A549 (cell line): ENCODE measurements at regions not wholly inside any gene's neighbourhood (a gene's known extent, or its start where the extent isn't known, plus 50 kb on each side); places are given as distances from the start of the nearest gene placed in this dataset.

Source experiments
- HOXA7 ChIP-seq: fragments of 250-450 bp; sonication (Bioruptor Pico); IDR thresholded peaks from 2 replicates; pipeline ENCODE4 v1.5.0; 2020; ENCODE audit warnings: mild to moderate bottlenecking, moderate library complexity
- KDM1A ChIP-seq: fragments of 200-600 bp; sonication (generic); IDR thresholded peaks from 2 replicates; pipeline ENCODE4 v1.6.1; 2016; ENCODE audit warnings: low read depth, mild to moderate bottlenecking
- POLR2A ChIP-seq: IDR thresholded peaks from 2 replicates; pipeline ENCODE4 v1.6.1; 2012; ENCODE audit warnings: mild to moderate bottlenecking, low read length
- RAD21 ChIP-seq, 2 experiments: fragments of >200 bp in 1 of 2; sonication (Bioruptor Twin) in 1 of 2; formaldehyde crosslinking in 1 of 2; IDR thresholded peaks in 1 of 2; conservative IDR thresholded peaks in 1 of 2; 2 replicates in 1 of 2; 3 replicates in 1 of 2; pipeline ENCODE4 v1.6.1; 2012 to 2018; ENCODE audit warnings: inconsistent platforms in 1 of 2
- TF ChIP-seq, protein P1 (sequence below): fragments of >200 bp; sonication (Bioruptor Twin); formaldehyde crosslinking; IDR thresholded peaks from 3 replicates; pipeline ENCODE4 v1.5.1; 2016
- TF ChIP-seq, protein P2 (sequence below): fragments of 200-600 bp; sonication (generic); IDR thresholded peaks from 2 replicates; pipeline ENCODE4 v1.6.1; 2016; ENCODE audit warnings: antibody characterized with exemption, mild to moderate bottlenecking, moderate library complexity

DNA sequence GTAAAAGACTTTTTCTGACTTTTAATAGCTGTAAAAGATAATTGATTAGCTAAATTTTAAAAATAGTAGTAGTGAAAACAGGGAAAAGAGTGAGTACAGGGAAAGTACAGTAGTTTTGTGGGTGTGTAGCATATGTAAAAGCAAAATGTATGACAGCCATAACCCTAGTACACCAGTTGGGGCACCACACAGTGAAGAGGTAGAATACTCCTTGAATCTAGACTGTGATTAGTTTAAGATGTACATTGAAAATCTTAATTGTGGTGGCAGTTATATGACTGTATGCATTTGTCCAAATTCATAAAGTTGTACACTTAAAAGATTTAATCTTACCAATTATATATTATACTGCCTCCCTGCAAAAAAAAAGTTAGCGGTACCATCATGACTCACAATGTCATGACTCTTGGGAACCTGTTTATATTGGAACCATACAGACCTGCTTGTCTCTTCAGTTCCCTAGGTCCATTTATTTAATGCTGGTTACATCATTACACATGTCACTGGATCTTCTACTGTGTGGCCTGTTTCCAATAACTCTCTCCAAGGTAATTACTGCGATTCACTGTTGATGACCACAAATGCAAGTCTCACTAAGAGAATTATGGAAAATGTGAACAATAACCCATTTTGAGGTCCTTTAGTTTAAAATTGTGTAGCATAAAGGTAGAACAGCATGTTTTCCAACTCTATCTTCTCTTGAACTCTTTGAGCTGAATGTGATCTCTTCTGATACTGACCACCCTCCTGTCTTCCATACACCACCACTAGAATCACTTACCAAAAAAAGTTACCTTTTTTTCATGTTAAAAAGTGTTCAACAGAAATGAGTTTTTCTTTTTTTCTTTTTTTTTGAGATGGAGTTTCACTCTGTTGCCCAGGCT, 264.2 kb upstream of the AMIGO2 start:
- TF ChIP-seq HOXA7 (CRISPR knock-in tag), result no peak
- TF ChIP-seq RAD21 (conservative IDR thresholded peaks at IDR 0.05 in 1 of 2, IDR thresholded peaks at IDR 0.05 in 1 of 2), result no peak
- TF ChIP-seq KDM1A, result no peak
- TF ChIP-seq, protein P1, sequence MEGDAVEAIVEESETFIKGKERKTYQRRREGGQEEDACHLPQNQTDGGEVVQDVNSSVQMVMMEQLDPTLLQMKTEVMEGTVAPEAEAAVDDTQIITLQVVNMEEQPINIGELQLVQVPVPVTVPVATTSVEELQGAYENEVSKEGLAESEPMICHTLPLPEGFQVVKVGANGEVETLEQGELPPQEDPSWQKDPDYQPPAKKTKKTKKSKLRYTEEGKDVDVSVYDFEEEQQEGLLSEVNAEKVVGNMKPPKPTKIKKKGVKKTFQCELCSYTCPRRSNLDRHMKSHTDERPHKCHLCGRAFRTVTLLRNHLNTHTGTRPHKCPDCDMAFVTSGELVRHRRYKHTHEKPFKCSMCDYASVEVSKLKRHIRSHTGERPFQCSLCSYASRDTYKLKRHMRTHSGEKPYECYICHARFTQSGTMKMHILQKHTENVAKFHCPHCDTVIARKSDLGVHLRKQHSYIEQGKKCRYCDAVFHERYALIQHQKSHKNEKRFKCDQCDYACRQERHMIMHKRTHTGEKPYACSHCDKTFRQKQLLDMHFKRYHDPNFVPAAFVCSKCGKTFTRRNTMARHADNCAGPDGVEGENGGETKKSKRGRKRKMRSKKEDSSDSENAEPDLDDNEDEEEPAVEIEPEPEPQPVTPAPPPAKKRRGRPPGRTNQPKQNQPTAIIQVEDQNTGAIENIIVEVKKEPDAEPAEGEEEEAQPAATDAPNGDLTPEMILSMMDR, result no peak
- TF ChIP-seq, protein P2, sequence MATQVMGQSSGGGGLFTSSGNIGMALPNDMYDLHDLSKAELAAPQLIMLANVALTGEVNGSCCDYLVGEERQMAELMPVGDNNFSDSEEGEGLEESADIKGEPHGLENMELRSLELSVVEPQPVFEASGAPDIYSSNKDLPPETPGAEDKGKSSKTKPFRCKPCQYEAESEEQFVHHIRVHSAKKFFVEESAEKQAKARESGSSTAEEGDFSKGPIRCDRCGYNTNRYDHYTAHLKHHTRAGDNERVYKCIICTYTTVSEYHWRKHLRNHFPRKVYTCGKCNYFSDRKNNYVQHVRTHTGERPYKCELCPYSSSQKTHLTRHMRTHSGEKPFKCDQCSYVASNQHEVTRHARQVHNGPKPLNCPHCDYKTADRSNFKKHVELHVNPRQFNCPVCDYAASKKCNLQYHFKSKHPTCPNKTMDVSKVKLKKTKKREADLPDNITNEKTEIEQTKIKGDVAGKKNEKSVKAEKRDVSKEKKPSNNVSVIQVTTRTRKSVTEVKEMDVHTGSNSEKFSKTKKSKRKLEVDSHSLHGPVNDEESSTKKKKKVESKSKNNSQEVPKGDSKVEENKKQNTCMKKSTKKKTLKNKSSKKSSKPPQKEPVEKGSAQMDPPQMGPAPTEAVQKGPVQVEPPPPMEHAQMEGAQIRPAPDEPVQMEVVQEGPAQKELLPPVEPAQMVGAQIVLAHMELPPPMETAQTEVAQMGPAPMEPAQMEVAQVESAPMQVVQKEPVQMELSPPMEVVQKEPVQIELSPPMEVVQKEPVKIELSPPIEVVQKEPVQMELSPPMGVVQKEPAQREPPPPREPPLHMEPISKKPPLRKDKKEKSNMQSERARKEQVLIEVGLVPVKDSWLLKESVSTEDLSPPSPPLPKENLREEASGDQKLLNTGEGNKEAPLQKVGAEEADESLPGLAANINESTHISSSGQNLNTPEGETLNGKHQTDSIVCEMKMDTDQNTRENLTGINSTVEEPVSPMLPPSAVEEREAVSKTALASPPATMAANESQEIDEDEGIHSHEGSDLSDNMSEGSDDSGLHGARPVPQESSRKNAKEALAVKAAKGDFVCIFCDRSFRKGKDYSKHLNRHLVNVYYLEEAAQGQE, result no peak
- TF ChIP-seq POLR2A, result no peak
